IMR-90 (cell line): ENCODE measurements at regions not wholly inside any gene's neighbourhood (a gene's known extent, or its start where the extent isn't known, plus 50 kb on each side); places are given as distances from the start of the nearest gene placed in this dataset.
A peak's percentile ranks its signal among the peaks of the same experiment; 100 is the strongest.

ENCODE experiments used
- ATAC-seq: fragments of 200-7000 bp; cut with Tn5 transposase; 2 replicates; pipeline ENCODE4 v1.9.1; 2020; ENCODE audit warnings: low read depth, mild to moderate bottlenecking, moderate library complexity
- BruUV-seq: library from RNA; stranded (reverse); fragments of 400-500 nt; replicated peaks from 2 replicates; lab custom pipeline; 2021; lab: Mats Ljungman, UMichigan
- CTCF ChIA-PET: fragments of 300-600 bp; formaldehyde crosslinking; extraction: SDS; loops from one replicate; lab custom pipeline; 2021; ENCODE audit warnings: antibody characterized with exemption; lab: Yijun Ruan, JAX
- POLR2A ChIA-PET: fragments of 300-600 bp; sonication (Branson Sonifier 250); formaldehyde crosslinking; loops from one replicate; lab custom pipeline; 2022; ENCODE audit warnings: antibody characterized with exemption; ENCODE audit not compliant: unreplicated experiment; lab: Charles Lee
- DNase-seq: peaks from one replicate; pipeline ENCODE4 v3.0.0; 2013
- H2AFZ ChIP-seq: replicated peaks from 2 replicates; pipeline ENCODE3; 2013; ENCODE audit warnings: low read length, mild to moderate bottlenecking; ENCODE audit not compliant: poor library complexity
- H2AK5ac ChIP-seq: 2 replicates; pipeline ENCODE4 v1.6.1; 2013; ENCODE audit warnings: low read depth, low read length, inconsistent platforms
- H2AK9ac ChIP-seq: replicated peaks from 2 replicates; pipeline ENCODE3; 2013; ENCODE audit warnings: mild to moderate bottlenecking, low read depth, low read length, moderate library complexity; ENCODE audit not compliant: poor library complexity
- H2BK120ac ChIP-seq: 2 replicates; pipeline ENCODE4 v1.6.1; 2013; ENCODE audit warnings: low read depth, low read length, inconsistent platforms
- H2BK15ac ChIP-seq: 3 replicates; pipeline ENCODE4 v1.6.1; 2013; ENCODE audit warnings: low read depth, low read length, inconsistent platforms
- H2BK20ac ChIP-seq: 2 replicates; pipeline ENCODE4 v1.6.1; 2013; ENCODE audit warnings: low read depth, mild to moderate bottlenecking, inconsistent platforms, low read length, moderate library complexity
- H2BK5ac ChIP-seq: 2 replicates; pipeline ENCODE4 v1.6.1; 2013; ENCODE audit warnings: mild to moderate bottlenecking, low read depth, low read length, inconsistent platforms; ENCODE audit not compliant: poor library complexity, severe bottlenecking
- H3K14ac ChIP-seq: replicated peaks from 2 replicates; pipeline ENCODE4 v1.6.1; 2013; ENCODE audit warnings: low read depth, low read length, inconsistent platforms
- H3K18ac ChIP-seq: 2 replicates; pipeline ENCODE4 v1.6.1; 2013; ENCODE audit warnings: low read depth, low read length, control low read depth
- H3K23ac ChIP-seq: 2 replicates; pipeline ENCODE4 v1.6.1; 2013; ENCODE audit warnings: low read depth, low read length, inconsistent platforms
- H3K27ac ChIP-seq: 2 replicates; pipeline ENCODE4 v1.5.1; 2013; ENCODE audit warnings: mild to moderate bottlenecking, control low read depth, low read length; ENCODE audit not compliant: insufficient read depth
- H3K27me3 ChIP-seq: 2 replicates; pipeline ENCODE4 v1.6.1; 2013; ENCODE audit warnings: low read length; ENCODE audit not compliant: control insufficient read depth, insufficient read depth
- H3K36me3 ChIP-seq: 2 replicates; pipeline ENCODE4 v1.6.1; 2013; ENCODE audit warnings: low read length, mixed read lengths; ENCODE audit not compliant: control insufficient read depth, insufficient read depth
- H3K4ac ChIP-seq: 2 replicates; pipeline ENCODE4 v1.6.1; 2013; ENCODE audit warnings: low read depth, low read length, inconsistent platforms
- H3K4me1 ChIP-seq: 2 replicates; pipeline ENCODE4 v1.6.1; 2013; ENCODE audit warnings: low read length, mixed read lengths; ENCODE audit not compliant: control insufficient read depth, insufficient read depth
- H3K4me2 ChIP-seq: 2 replicates; pipeline ENCODE4 v1.6.1; 2013; ENCODE audit warnings: low read depth, mild to moderate bottlenecking, control low read depth, low read length, moderate library complexity
- H3K4me3 ChIP-seq: 2 replicates; pipeline ENCODE4 v1.5.1; 2013; ENCODE audit warnings: low read depth, mild to moderate bottlenecking, control low read depth, low read length, moderate library complexity; ENCODE audit not compliant: insufficient read depth
- H3K56ac ChIP-seq: 2 replicates; pipeline ENCODE4 v1.6.1; 2013; ENCODE audit warnings: low read length, inconsistent platforms; ENCODE audit not compliant: insufficient read depth; ENCODE audit errors: extremely low read depth
- H3K79me1 ChIP-seq, 2 experiments: 2 replicates each; pipeline ENCODE4 v1.6.1; 2013; ENCODE audit warnings: low read length in 2 of 2, inconsistent platforms in 1 of 2, low read depth in 1 of 2
- H3K9ac ChIP-seq: 2 replicates; pipeline ENCODE4 v1.6.1; 2013; ENCODE audit warnings: low read depth, low read length, control low read depth
- H3K9me1 ChIP-seq: 2 replicates; pipeline ENCODE4 v1.6.1; 2013; ENCODE audit warnings: low read length, inconsistent platforms; ENCODE audit not compliant: insufficient read depth
- H3K9me3 ChIP-seq: 2 replicates; pipeline ENCODE4 v1.6.1; 2013; ENCODE audit warnings: low read length; ENCODE audit not compliant: control insufficient read depth, insufficient read depth
- H4K20me1 ChIP-seq: 2 replicates; pipeline ENCODE4 v1.6.1; 2013; ENCODE audit warnings: low read length, inconsistent platforms; ENCODE audit not compliant: insufficient read depth
- H4K5ac ChIP-seq: 2 replicates; pipeline ENCODE4 v1.6.1; 2013; ENCODE audit warnings: mild to moderate bottlenecking, low read depth, low read length, control low read depth
- H4K8ac ChIP-seq, 2 experiments: 2 replicates each; pipeline ENCODE4 v1.6.1; 2013; ENCODE audit warnings: low read depth in 2 of 2, low read length in 2 of 2, control low read depth in 1 of 2, inconsistent platforms in 1 of 2
- H4K91ac ChIP-seq: 2 replicates; pipeline ENCODE4 v1.6.1; 2013; ENCODE audit warnings: low read depth, low read length, inconsistent platforms; ENCODE audit not compliant: insufficient read depth
- BHLHE40 ChIP-seq: fragments of 150-350 bp; IDR thresholded peaks from 2 replicates; pipeline ENCODE4 v1.6.1; 2016; ENCODE audit warnings: mild to moderate bottlenecking, low read depth, low read length
- CEBPB ChIP-seq: IDR thresholded peaks from 2 replicates; pipeline ENCODE4 v1.6.1; 2012; ENCODE audit warnings: low read depth, low read length, improper control_type of control experiment
- CHD1 ChIP-seq: IDR thresholded peaks from 2 replicates; pipeline ENCODE4 v1.6.1; 2012; ENCODE audit warnings: low read depth, low read length, improper control_type of control experiment
- FOS ChIP-seq: fragments of 150-350 bp; IDR thresholded peaks from 2 replicates; pipeline ENCODE4 v1.6.1; 2016; ENCODE audit warnings: low read depth, low read length
- MAFK ChIP-seq: IDR thresholded peaks from 2 replicates; pipeline ENCODE4 v1.6.1; 2012; ENCODE audit warnings: low read depth, low read length, improper control_type of control experiment
- MAZ ChIP-seq: IDR thresholded peaks from 2 replicates; pipeline ENCODE4 v1.6.1; 2012; ENCODE audit warnings: low read depth, mild to moderate bottlenecking, low read length, improper control_type of control experiment, moderate library complexity, borderline replicate concordance
- MXI1 ChIP-seq: IDR thresholded peaks from 2 replicates; pipeline ENCODE4 v1.6.1; 2012; ENCODE audit warnings: low read depth, mild to moderate bottlenecking, low read length, moderate library complexity, borderline replicate concordance
- NFE2L2 ChIP-seq: fragments of 150-350 bp; IDR thresholded peaks from 2 replicates; pipeline ENCODE4 v1.6.1; 2016; ENCODE audit warnings: low read depth, mild to moderate bottlenecking, low read length
- POLR2A ChIP-seq: IDR thresholded peaks from 2 replicates; pipeline ENCODE4 v1.6.1; 2012; ENCODE audit warnings: mild to moderate bottlenecking, low read depth, low read length
- RAD21 ChIP-seq: IDR thresholded peaks from 2 replicates; pipeline ENCODE4 v1.6.1; 2012; ENCODE audit warnings: low read length, improper control_type of control experiment
- RCOR1 ChIP-seq: IDR thresholded peaks from 2 replicates; pipeline ENCODE4 v1.6.1; 2012; ENCODE audit warnings: mild to moderate bottlenecking, low read length, improper control_type of control experiment; ENCODE audit not compliant: insufficient replicate concordance
- RFX5 ChIP-seq: IDR thresholded peaks from 2 replicates; pipeline ENCODE4 v1.8.0; 2012; ENCODE audit warnings: low read depth, mild to moderate bottlenecking, low read length, moderate library complexity
- SMC3 ChIP-seq: fragments of 150-350 bp; IDR thresholded peaks from 2 replicates; pipeline ENCODE4 v1.6.1; 2016; ENCODE audit warnings: low read depth, mild to moderate bottlenecking, antibody characterized with exemption, low read length, moderate library complexity
- WGBS, 2 experiments: methylation state at CpG; one replicate each; pipeline versions ENCODE4 v1.1.5 to v1.1.7; 2013; ENCODE audit warnings: missing lambda C conversion rate in 2 of 2; ENCODE audit not compliant: insufficient read length in 1 of 2; ENCODE audit errors: extremely low coverage in 2 of 2; 5-methylcytosine and 5-hydroxymethylcytosine counted together
- dilution Hi-C: fragments of 300-500 bp; cut with HindIII; formaldehyde crosslinking; loops from one replicate; pipeline ENCODE4 v1.14.3; 2018; ENCODE audit warnings: low sequenced_read_pairs; ENCODE audit not compliant: unreplicated experiment
- in situ Hi-C: fragments of 300-500 bp; cut with MboI; formaldehyde crosslinking; loops from 3 replicates; pipeline ENCODE4 v1.14.3; 2019; ENCODE audit warnings: low sequenced_read_pairs, inconsistent platforms, mixed read lengths
- intact Hi-C: fragments of 100-400 bp; cut with micrococcal nuclease; formaldehyde crosslinking; loops from 2 replicates; pipeline ENCODE4 v1.10.0; 2022
- TF ChIP-seq, protein P1 (sequence below): fragments of 150-350 bp; IDR thresholded peaks from 2 replicates; pipeline ENCODE4 v1.6.1; 2016; ENCODE audit warnings: low read depth, mild to moderate bottlenecking, low read length, moderate library complexity, borderline replicate concordance
- TF ChIP-seq, protein P2 (sequence below): conservative IDR thresholded peaks from 2 replicates; pipeline ENCODE4 v1.5.1; 2012; ENCODE audit warnings: mild to moderate bottlenecking, low read depth, low read length, improper control_type of control experiment
- TF ChIP-seq, protein P3 (sequence below): fragments of 150-350 bp; IDR thresholded peaks from 2 replicates; pipeline ENCODE4 v1.6.1; 2017; ENCODE audit warnings: mild to moderate bottlenecking, antibody characterized with exemption, low read length, low read depth

DNA sequence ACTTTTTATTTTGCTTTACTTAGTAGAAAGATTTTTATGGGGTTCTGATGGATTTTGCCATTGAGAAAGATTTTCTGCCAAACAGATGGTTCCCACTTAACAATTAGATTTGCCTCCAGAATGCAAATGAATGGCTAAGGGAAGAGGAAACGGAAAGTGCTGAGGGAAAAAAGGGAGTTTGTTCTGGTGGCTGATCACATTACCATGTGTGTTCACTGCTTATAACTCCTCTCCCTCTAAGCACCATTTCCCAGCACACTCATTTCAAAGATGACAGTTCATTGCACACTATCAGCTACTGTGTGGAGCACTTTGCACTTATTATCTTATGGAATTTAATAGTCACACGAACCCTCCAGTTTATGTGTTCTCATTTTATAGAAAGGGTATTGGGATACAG, 68.0 kb upstream of the GRID2 start:
- no peaks in the 10 kb centered on the region for H3K79me1 ChIP-seq
- ChIA-PET POLR2A (interaction anchor here (0.5 kb wide), 1 partner anchor 1972 kb away, joined by 7 read pairs; the partner anchor contains the start of gene SMARCAD1), CTCF (no interaction called here)
- no peak overlapping the region for H2AFZ ChIP-seq
- H4K8ac ChIP-seq = peak overlapping the region in 1 of 2 experiments; percentile 62; a peak in 1 of 4 replicates
- ATAC-seq (no peak), DNase-seq (peak; percentile 17)
- dilution Hi-C loops = no loop called here
- TF ChIP-seq MXI1 = no peak
- TF ChIP-seq MAFK = no peak
- TF ChIP-seq POLR2A = no peak
- TF ChIP-seq, protein P1, sequence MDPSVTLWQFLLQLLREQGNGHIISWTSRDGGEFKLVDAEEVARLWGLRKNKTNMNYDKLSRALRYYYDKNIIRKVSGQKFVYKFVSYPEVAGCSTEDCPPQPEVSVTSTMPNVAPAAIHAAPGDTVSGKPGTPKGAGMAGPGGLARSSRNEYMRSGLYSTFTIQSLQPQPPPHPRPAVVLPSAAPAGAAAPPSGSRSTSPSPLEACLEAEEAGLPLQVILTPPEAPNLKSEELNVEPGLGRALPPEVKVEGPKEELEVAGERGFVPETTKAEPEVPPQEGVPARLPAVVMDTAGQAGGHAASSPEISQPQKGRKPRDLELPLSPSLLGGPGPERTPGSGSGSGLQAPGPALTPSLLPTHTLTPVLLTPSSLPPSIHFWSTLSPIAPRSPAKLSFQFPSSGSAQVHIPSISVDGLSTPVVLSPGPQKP = no peak
- no peak for TF ChIP-seq BHLHE40
- no peak for TF ChIP-seq CHD1
- TF ChIP-seq MAZ = no peak
- TF ChIP-seq SMC3 = no peak
- TF ChIP-seq CEBPB = no peak
- TF ChIP-seq NFE2L2 = no peak
- TF ChIP-seq RFX5 = no peak
- TF ChIP-seq, protein P2, sequence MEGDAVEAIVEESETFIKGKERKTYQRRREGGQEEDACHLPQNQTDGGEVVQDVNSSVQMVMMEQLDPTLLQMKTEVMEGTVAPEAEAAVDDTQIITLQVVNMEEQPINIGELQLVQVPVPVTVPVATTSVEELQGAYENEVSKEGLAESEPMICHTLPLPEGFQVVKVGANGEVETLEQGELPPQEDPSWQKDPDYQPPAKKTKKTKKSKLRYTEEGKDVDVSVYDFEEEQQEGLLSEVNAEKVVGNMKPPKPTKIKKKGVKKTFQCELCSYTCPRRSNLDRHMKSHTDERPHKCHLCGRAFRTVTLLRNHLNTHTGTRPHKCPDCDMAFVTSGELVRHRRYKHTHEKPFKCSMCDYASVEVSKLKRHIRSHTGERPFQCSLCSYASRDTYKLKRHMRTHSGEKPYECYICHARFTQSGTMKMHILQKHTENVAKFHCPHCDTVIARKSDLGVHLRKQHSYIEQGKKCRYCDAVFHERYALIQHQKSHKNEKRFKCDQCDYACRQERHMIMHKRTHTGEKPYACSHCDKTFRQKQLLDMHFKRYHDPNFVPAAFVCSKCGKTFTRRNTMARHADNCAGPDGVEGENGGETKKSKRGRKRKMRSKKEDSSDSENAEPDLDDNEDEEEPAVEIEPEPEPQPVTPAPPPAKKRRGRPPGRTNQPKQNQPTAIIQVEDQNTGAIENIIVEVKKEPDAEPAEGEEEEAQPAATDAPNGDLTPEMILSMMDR = no peak
- TF ChIP-seq RAD21 = no peak
- TF ChIP-seq RCOR1 = no peak
- TF ChIP-seq FOS = no peak
- TF ChIP-seq, protein P3, sequence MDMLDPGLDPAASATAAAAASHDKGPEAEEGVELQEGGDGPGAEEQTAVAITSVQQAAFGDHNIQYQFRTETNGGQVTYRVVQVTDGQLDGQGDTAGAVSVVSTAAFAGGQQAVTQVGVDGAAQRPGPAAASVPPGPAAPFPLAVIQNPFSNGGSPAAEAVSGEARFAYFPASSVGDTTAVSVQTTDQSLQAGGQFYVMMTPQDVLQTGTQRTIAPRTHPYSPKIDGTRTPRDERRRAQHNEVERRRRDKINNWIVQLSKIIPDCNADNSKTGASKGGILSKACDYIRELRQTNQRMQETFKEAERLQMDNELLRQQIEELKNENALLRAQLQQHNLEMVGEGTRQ = no peak
- no peaks in the 10 kb centered on the region for H3K27me3 ChIP-seq
- in situ Hi-C loops = no loop called here
- intact Hi-C loops = no loop called here
- H3K9me1 ChIP-seq = peaks cover 6% of the 10 kb centered on the region
- H2AK5ac ChIP-seq = no peak overlapping the region
- WGBS, 2 experiments = no CpG with 5 or more reads among the region's 2 CpGs
- no peaks in the 10 kb centered on the region for H3K36me3 ChIP-seq
- H2BK15ac ChIP-seq = peak overlapping the region; percentile 79; the same call in 2 of the 3 replicates
- H2BK120ac ChIP-seq = peak overlapping the region; percentile 84
- H2BK5ac ChIP-seq = peak overlapping the region; percentile 12
- peak overlapping the region; percentile 75 for H2BK20ac ChIP-seq
- H3K14ac ChIP-seq = peak overlapping the region; percentile 34; the same call in 1 of the 2 replicates
- no peak overlapping the region for H3K9ac ChIP-seq
- no peak overlapping the region for H3K4me3 ChIP-seq
- BruUV-seq = no TSS peak
- no peak overlapping the region for H2AK9ac ChIP-seq
- 0 out of 2 replicates have a peak overlapping the region, but pooled peaks have one; percentile 75 for H4K91ac ChIP-seq
- peak overlapping the region; percentile 59 for H3K4ac ChIP-seq
- no peak overlapping the region for H3K56ac ChIP-seq
- H3K18ac ChIP-seq = peak overlapping the region; percentile 32; the same call in 1 of the 2 replicates
- H3K23ac ChIP-seq = no peak overlapping the region
- peak overlapping the region; percentile 3; the same call in 1 of the 2 replicates for H4K5ac ChIP-seq
- no peak overlapping the region for H3K27ac ChIP-seq
- H4K20me1 ChIP-seq = no peaks in the 10 kb centered on the region
- H3K4me1 ChIP-seq = peaks cover 8% of the 10 kb centered on the region; the same call in 1 of the 2 replicates
- H3K9me3 ChIP-seq = peaks cover 7% of the 10 kb centered on the region
- H3K4me2 ChIP-seq = no peak overlapping the region
